Smooth muscle cell (in vitro differentiated cells): ENCODE measurements at regions not wholly inside any gene's neighbourhood (a gene's known extent, or its start where the extent isn't known, plus 50 kb on each side); places are given as distances from the start of the nearest gene placed in this dataset.

ENCODE experiments used
- DNase-seq: peaks from one replicate; lab custom pipeline; 2025; ENCODE audit not compliant: unreplicated experiment; lab: John Stamatoyannopoulos, UW
- H2AFZ ChIP-seq: fragments of 200-600 bp; sonication (generic); 2 replicates; pipeline ENCODE4 v1.6.0; 2016; ENCODE audit warnings: antibody characterized with exemption, low read depth, mild to moderate bottlenecking
- H3F3A ChIP-seq: fragments of 200-600 bp; sonication (generic); 2 replicates; pipeline ENCODE4 v1.6.0; 2017; ENCODE audit warnings: antibody characterized with exemption, low read depth
- H3K27ac ChIP-seq: fragments of 200-600 bp; sonication (generic); 2 replicates; pipeline ENCODE4 v1.5.1; 2016; ENCODE audit warnings: low read depth, mild to moderate bottlenecking
- H3K27me3 ChIP-seq: fragments of 200-600 bp; sonication (generic); 2 replicates; pipeline ENCODE4 v1.6.1; 2016; ENCODE audit warnings: low read depth, mild to moderate bottlenecking
- H3K36me3 ChIP-seq: fragments of 200-600 bp; sonication (generic); 2 replicates; pipeline ENCODE4 v1.5.1; 2016; ENCODE audit warnings: low read depth
- H3K4me1 ChIP-seq: fragments of 200-600 bp; sonication (generic); 2 replicates; pipeline ENCODE4 v1.5.1; 2016; ENCODE audit warnings: low read depth
- H3K4me2 ChIP-seq: fragments of 200-600 bp; sonication (generic); 2 replicates; pipeline ENCODE4 v1.6.0; 2016; ENCODE audit warnings: mild to moderate bottlenecking
- H3K4me3 ChIP-seq: fragments of 200-600 bp; sonication (generic); 2 replicates; pipeline ENCODE4 v1.5.1; 2016; ENCODE audit warnings: mild to moderate bottlenecking
- H3K79me2 ChIP-seq: fragments of 200-600 bp; sonication (generic); 2 replicates; pipeline ENCODE4 v1.6.0; 2016; ENCODE audit warnings: low read depth, mild to moderate bottlenecking
- H3K9ac ChIP-seq: fragments of 200-600 bp; sonication (generic); 2 replicates; pipeline ENCODE4 v1.6.0; 2016; ENCODE audit warnings: low read depth
- H3K9me3 ChIP-seq: fragments of 200-600 bp; sonication (generic); replicated peaks from 2 replicates; pipeline ENCODE4 v1.5.1; 2016; ENCODE audit warnings: low read depth
- H4K20me1 ChIP-seq: fragments of 200-600 bp; sonication (generic); 2 replicates; pipeline ENCODE4 v1.6.0; 2016; ENCODE audit warnings: low read depth
- WGBS: methylation state at CpG from one replicate; pipeline ENCODE4 v1.1.7; 2016; ENCODE audit warnings: low lambda C conversion rate; 5-methylcytosine and 5-hydroxymethylcytosine counted together
- TF ChIP-seq, protein P1 (sequence below): fragments of 200-600 bp; sonication (generic); IDR thresholded peaks from 2 replicates; pipeline ENCODE4 v1.5.1; 2017; ENCODE audit warnings: borderline replicate concordance, mild to moderate bottlenecking, antibody characterized with exemption; ENCODE audit not compliant: insufficient read depth, poor library complexity, severe bottlenecking

DNA sequence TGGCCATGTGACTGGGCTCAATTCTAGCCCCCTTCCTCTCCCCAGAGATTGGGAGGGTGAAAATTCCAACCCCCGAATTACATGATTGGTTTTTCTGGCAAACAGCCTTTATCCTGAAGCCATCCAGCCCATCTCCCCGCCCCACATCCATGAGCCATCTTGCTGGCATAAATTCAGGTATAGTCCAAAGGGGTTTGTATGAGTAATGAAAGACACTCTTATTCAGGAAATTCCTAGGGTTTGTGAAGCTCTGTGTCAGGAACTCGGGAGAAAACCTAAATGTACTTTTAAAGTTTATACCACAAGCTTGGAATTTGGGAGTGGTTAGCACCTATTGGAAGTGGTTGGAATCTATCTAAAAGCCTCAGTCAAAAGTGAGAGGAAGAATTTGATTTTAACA, 80.6 kb upstream of the SIMC1 start:
- Histone ChIP-seq H2AFZ (no peak overlapping the region), H4K20me1 (no peaks in the 10 kb centered on the region), H3K4me1 (peaks cover 11% of the 10 kb centered on the region), H3K9ac (no peak overlapping the region), H3K79me2 (no peaks in the 10 kb centered on the region), H3K9me3 (no peaks in the 10 kb centered on the region), H3F3A (no peaks in the 10 kb centered on the region), H3K36me3 (no peaks in the 10 kb centered on the region), H3K27ac (no peak overlapping the region), H3K4me3 (no peak overlapping the region), H3K4me2 (no peak overlapping the region), H3K27me3 (no peaks in the 10 kb centered on the region)
- TF ChIP-seq, protein P1, sequence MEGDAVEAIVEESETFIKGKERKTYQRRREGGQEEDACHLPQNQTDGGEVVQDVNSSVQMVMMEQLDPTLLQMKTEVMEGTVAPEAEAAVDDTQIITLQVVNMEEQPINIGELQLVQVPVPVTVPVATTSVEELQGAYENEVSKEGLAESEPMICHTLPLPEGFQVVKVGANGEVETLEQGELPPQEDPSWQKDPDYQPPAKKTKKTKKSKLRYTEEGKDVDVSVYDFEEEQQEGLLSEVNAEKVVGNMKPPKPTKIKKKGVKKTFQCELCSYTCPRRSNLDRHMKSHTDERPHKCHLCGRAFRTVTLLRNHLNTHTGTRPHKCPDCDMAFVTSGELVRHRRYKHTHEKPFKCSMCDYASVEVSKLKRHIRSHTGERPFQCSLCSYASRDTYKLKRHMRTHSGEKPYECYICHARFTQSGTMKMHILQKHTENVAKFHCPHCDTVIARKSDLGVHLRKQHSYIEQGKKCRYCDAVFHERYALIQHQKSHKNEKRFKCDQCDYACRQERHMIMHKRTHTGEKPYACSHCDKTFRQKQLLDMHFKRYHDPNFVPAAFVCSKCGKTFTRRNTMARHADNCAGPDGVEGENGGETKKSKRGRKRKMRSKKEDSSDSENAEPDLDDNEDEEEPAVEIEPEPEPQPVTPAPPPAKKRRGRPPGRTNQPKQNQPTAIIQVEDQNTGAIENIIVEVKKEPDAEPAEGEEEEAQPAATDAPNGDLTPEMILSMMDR: no peak
- no peak for DNase-seq
- 79% methylated on average over 3 of the region's 3 CpGs for WGBS

DNA sequence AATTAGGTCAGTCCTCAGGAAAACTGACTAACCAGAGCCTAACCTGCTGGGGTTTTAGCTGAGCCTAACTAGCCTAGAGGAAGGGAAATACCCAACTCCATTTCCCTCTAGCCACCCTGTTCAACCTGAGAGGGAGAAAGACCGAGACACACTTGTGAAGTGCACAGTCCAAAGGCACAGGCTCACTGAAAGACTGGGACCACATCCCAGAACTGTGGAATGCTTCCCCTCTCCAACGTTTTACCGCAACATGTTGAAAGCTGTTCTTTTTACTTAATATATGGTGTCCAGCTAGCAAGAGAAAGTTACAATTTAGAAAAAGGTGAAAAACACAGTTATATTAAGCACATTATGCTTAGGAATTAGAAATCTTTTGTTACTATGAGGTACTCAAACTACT, 76.8 kb upstream of the SIMC1 start:
- Histone ChIP-seq H3K4me1 (no peaks in the 10 kb centered on the region), H3K79me2 (no peaks in the 10 kb centered on the region), H3K4me3 (no peak overlapping the region), H3K27ac (no peak overlapping the region), H3F3A (no peaks in the 10 kb centered on the region), H4K20me1 (no peaks in the 10 kb centered on the region), H3K27me3 (no peaks in the 10 kb centered on the region), H3K36me3 (no peaks in the 10 kb centered on the region), H2AFZ (no peak overlapping the region), H3K9ac (no peak overlapping the region), H3K9me3 (no peaks in the 10 kb centered on the region), H3K4me2 (no peak overlapping the region)
- WGBS: 93% methylated on average over 3 of the region's 3 CpGs
- TF ChIP-seq, protein P1: no peak
- no peak for DNase-seq

DNA sequence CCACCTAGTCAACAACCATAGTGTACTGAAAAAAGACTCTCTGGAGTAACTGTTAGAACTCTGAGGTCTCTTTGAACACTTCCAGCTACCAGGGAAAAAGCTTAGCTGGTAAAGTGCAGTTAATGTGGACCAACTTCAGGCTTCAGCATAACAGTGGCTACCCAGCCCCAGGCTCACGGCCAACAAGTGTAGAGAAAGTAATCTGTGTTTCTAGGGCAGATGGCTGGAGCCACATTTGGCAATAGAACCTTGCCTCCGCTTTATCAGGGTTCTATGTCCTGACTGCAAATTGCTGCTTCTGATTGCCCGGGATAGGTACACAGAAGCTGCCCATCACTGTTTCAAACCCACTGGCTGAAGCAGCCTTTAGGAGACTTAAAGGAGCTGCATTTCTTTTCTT, 76.0 kb upstream of the SIMC1 start:
- Histone ChIP-seq H3K27ac (no peak overlapping the region), H4K20me1 (no peaks in the 10 kb centered on the region), H3K4me2 (no peak overlapping the region), H3K79me2 (no peaks in the 10 kb centered on the region), H3K36me3 (no peaks in the 10 kb centered on the region), H3K9ac (no peak overlapping the region), H3K9me3 (no peaks in the 10 kb centered on the region), H2AFZ (no peak overlapping the region), H3K4me1 (no peaks in the 10 kb centered on the region), H3K4me3 (no peak overlapping the region), H3F3A (no peaks in the 10 kb centered on the region), H3K27me3 (no peaks in the 10 kb centered on the region)
- TF ChIP-seq, protein P1: no peak
- WGBS: 87% methylated on average over 3 of the region's 3 CpGs
- no peak for DNase-seq

DNA sequence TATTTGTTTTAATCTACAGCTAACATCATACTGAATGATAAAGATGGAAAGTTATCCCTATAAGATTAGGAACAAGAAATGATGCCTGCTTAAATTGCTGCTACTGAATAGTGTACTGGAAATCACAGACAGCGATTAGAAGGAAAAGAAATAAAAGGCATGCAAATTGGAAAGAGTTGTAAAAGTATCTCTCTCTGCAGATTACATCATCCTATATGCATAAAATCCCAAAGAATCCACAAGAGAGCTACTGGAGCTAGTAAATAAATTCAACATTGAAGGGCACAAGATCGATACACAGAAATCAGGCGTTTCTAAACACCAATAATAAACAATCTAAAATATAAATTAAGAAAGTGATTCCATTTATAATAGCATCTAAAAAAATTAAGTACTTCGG, 75.3 kb upstream of the SIMC1 start:
- Histone ChIP-seq H4K20me1 (no peaks in the 10 kb centered on the region), H3K27ac (no peak overlapping the region), H3F3A (no peaks in the 10 kb centered on the region), H3K27me3 (no peaks in the 10 kb centered on the region), H3K9me3 (no peaks in the 10 kb centered on the region), H3K79me2 (no peaks in the 10 kb centered on the region), H3K36me3 (no peaks in the 10 kb centered on the region), H3K4me3 (no peak overlapping the region), H3K9ac (no peak overlapping the region), H3K4me2 (no peak overlapping the region), H2AFZ (no peak overlapping the region), H3K4me1 (peaks cover 4% of the 10 kb centered on the region)
- TF ChIP-seq, protein P1: no peak
- no peak for DNase-seq
- WGBS: 71% methylated on average over 4 of the region's 4 CpGs
